ENCODE measurements at regions not wholly inside any gene's neighbourhood (a gene's known extent, or its start where the extent isn't known, plus 50 kb on each side); places are given as distances from the start of the nearest gene placed in this dataset.

DNA sequence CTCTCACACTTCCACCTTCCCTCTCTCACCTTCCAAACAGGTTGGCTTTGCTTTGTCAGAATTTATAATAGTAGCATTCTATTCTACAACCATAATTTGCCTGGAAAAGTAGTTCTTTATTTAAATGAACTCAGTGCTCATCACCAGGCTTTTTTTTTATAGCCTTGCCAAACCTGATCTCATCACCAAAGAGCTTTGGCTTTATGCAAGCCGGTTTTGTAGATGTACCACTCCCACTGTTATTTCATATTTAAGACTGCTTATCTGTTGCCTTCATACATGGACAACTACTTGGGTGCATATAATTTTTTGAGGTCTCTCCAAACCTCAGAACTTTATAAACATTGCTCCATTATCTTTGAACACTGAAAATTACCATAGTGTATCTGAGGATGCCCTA is 246.1 kb upstream of the PPP2R3A start:
- no peak overlapping the region for H2AFZ ChIP-seq (ENCODE audit: low read length)
- no peak overlapping the region for H3K4me3 ChIP-seq (ENCODE audit: low read depth, low read length, poor library complexity, severe bottlenecking)
- ChIA-PET POLR2A (no interaction called here), CTCF (ENCODE audit: unreplicated experiment) (no interaction called here)
- no peaks in the 10 kb centered on the region for H3K79me2 ChIP-seq (ENCODE audit: insufficient read depth, low read depth, low read length)
- H3K9me3 ChIP-seq (ENCODE audit: low read length), result no peaks in the 10 kb centered on the region
- no peak overlapping the region for H3K27ac ChIP-seq (ENCODE audit: low read depth, low read length, poor library complexity, severe bottlenecking)
- TF ChIP-seq, protein P1, sequence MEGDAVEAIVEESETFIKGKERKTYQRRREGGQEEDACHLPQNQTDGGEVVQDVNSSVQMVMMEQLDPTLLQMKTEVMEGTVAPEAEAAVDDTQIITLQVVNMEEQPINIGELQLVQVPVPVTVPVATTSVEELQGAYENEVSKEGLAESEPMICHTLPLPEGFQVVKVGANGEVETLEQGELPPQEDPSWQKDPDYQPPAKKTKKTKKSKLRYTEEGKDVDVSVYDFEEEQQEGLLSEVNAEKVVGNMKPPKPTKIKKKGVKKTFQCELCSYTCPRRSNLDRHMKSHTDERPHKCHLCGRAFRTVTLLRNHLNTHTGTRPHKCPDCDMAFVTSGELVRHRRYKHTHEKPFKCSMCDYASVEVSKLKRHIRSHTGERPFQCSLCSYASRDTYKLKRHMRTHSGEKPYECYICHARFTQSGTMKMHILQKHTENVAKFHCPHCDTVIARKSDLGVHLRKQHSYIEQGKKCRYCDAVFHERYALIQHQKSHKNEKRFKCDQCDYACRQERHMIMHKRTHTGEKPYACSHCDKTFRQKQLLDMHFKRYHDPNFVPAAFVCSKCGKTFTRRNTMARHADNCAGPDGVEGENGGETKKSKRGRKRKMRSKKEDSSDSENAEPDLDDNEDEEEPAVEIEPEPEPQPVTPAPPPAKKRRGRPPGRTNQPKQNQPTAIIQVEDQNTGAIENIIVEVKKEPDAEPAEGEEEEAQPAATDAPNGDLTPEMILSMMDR (conservative IDR thresholded peaks at IDR 0.05; ENCODE audit: low read length), result no peak
- no peak for TF ChIP-seq EZH2phosphoT487 (IDR thresholded peaks at IDR 0.05; ENCODE audit: borderline replicate concordance, low read depth, low read length)
- BruUV-seq (replicated peaks), result no TSS peak
- no peaks in the 10 kb centered on the region for H4K20me1 ChIP-seq (ENCODE audit: insufficient read depth, low read length)
- no peak overlapping the region for H3K4me2 ChIP-seq (ENCODE audit: low read length)
- H3K4me1 ChIP-seq (ENCODE audit: insufficient read depth, low read length, poor library complexity, severe bottlenecking), result no peaks in the 10 kb centered on the region
- no peak for DNase-seq (ENCODE audit: low spot score)
- no peaks in the 10 kb centered on the region for H3K9me2 ChIP-seq (ENCODE audit: insufficient read depth, low read length)
- intact Hi-C loops (cut with micrococcal nuclease; ENCODE audit: unreplicated experiment), result no loop called here
- H3K36me3 ChIP-seq (ENCODE audit: insufficient read depth, low read length), result no peaks in the 10 kb centered on the region

DNA sequence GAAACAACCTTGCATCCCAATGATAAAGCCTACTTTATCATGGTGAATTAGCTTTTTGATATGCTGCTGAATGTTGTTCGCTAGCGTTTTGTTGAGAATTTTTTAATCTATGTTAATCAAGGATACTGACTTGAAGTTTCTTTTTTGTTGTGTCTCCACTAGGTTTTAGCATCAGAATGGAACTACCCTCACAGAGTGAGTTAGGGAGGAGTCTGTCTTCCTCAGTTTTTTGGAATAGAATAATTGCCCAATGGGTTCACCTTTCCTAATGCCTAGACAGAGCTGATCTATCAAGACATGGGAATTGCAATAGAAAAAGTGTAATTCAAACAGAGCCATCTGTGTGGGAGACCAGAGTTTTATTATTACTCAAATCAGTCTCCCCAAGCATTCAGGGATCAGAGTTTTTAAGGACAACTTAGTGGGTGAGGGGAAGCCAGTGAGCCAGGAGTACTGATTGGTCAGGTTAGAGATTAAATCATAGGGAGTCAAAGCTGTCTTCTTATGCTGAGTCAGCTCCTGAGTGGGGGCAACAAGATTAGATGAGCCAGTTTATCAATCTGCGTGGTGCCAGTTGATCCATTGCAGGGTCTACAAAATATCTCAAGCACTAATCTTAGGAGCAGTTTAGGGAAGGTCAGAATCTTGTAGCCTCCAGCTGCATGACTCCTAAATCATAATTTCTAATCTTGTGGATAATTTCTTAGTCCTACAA is 237.4 kb upstream of the PPP2R3A start:
- POLR2A ChIA-PET, result no interaction called here
- no peaks in the 10 kb centered on the region for H3K79me2 ChIP-seq (ENCODE audit: insufficient read depth, low read depth, low read length)
- no peak for DNase-seq (ENCODE audit: low spot score)
- no peak overlapping the region for H3K4me2 ChIP-seq (ENCODE audit: low read length)
- intact Hi-C loops (cut with micrococcal nuclease; ENCODE audit: unreplicated experiment), result no loop called here
- H4K20me1 ChIP-seq (ENCODE audit: insufficient read depth, low read length), result no peaks in the 10 kb centered on the region
- no peak overlapping the region for H3K27ac ChIP-seq (ENCODE audit: low read depth, low read length, poor library complexity, severe bottlenecking)
- no peaks in the 10 kb centered on the region for H3K9me3 ChIP-seq (ENCODE audit: low read length)
- no TSS peak for BruUV-seq (replicated peaks)
- no peak overlapping the region for H2AFZ ChIP-seq (ENCODE audit: low read length)
- no peaks in the 10 kb centered on the region for H3K36me3 ChIP-seq (ENCODE audit: insufficient read depth, low read length)
- CTCF ChIA-PET (ENCODE audit: unreplicated experiment), result no interaction called here
- no peak for TF ChIP-seq EZH2phosphoT487 (IDR thresholded peaks at IDR 0.05; ENCODE audit: borderline replicate concordance, low read depth, low read length)
- TF ChIP-seq, protein P1 (conservative IDR thresholded peaks at IDR 0.05; ENCODE audit: low read length), result no peak
- H3K9me2 ChIP-seq (ENCODE audit: insufficient read depth, low read length), result no peaks in the 10 kb centered on the region
- H3K4me3 ChIP-seq (ENCODE audit: low read depth, low read length, poor library complexity, severe bottlenecking), result no peak overlapping the region
- no peaks in the 10 kb centered on the region for H3K4me1 ChIP-seq (ENCODE audit: insufficient read depth, low read length, poor library complexity, severe bottlenecking)

DNA sequence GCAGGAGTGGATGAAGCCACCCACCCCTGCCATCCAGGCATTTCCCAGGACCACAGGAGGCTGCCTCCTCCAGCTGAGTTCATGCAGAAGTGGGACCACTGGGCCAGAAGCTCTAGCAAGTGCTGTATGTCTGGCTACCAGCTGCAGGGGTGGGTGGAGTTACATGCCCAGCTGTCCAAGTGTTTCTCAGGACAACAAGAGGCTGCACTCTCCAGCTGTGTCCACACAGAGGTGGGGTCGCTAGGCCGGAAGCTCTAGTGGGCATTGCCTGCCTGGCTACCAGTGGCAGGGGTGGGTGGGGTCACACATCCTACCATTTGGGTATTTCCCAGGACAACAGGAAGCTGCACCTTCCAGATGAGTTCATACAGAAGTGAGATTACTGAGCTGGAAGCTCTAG is 234.0 kb upstream of the PPP2R3A start:
- H3K27ac ChIP-seq (ENCODE audit: low read depth, low read length, poor library complexity, severe bottlenecking), result no peak overlapping the region
- 0 out of 2 replicates have a peak, but pooled peaks cover 9% of the 10 kb centered on the region for H3K9me3 ChIP-seq (ENCODE audit: low read length)
- no peak for TF ChIP-seq EZH2phosphoT487 (IDR thresholded peaks at IDR 0.05; ENCODE audit: borderline replicate concordance, low read depth, low read length)
- TF ChIP-seq, protein P1 (conservative IDR thresholded peaks at IDR 0.05; ENCODE audit: low read length), result no peak
- H4K20me1 ChIP-seq (ENCODE audit: insufficient read depth, low read length), result no peaks in the 10 kb centered on the region
- no peak for DNase-seq (ENCODE audit: low spot score)
- CTCF ChIA-PET (ENCODE audit: unreplicated experiment), result no interaction called here
- BruUV-seq (replicated peaks), result no TSS peak
- H3K36me3 ChIP-seq (ENCODE audit: insufficient read depth, low read length), result no peaks in the 10 kb centered on the region
- no peak overlapping the region for H2AFZ ChIP-seq (ENCODE audit: low read length)
- H3K4me2 ChIP-seq (ENCODE audit: low read length), result no peak overlapping the region
- H3K9me2 ChIP-seq (ENCODE audit: insufficient read depth, low read length), result no peaks in the 10 kb centered on the region
- intact Hi-C loops (cut with micrococcal nuclease; ENCODE audit: unreplicated experiment), result loop anchor here (10.0 kb wide), 1 partner anchor 313 kb away; no protein-coding TSS in a partner anchor
- H3K79me2 ChIP-seq (ENCODE audit: insufficient read depth, low read depth, low read length), result no peaks in the 10 kb centered on the region
- no peak overlapping the region for H3K4me3 ChIP-seq (ENCODE audit: low read depth, low read length, poor library complexity, severe bottlenecking)
- no peaks in the 10 kb centered on the region for H3K4me1 ChIP-seq (ENCODE audit: insufficient read depth, low read length, poor library complexity, severe bottlenecking)
- POLR2A ChIA-PET, result no interaction called here

Measured in OCI-LY7 (cell line).